PC-3 (cell line): ENCODE measurements at regions not wholly inside any gene's neighbourhood (a gene's known extent, or its start where the extent isn't known, plus 50 kb on each side); places are given as distances from the start of the nearest gene placed in this dataset.

Source experiments
- ATAC-seq: fragments of 200-7000 bp; cut with Tn5 transposase; 2 replicates; pipeline ENCODE4 v1.9.1; 2020; ENCODE audit warnings: mild to moderate bottlenecking, moderate library complexity
- BruUV-seq: library from RNA; stranded (reverse); fragments of 400-500 nt; replicated peaks from 2 replicates; lab custom pipeline; 2021; lab: Mats Ljungman, UMichigan
- CTCF ChIA-PET: fragments of 300-600 bp; sonication (Branson Sonifier 250); formaldehyde crosslinking; loops from one replicate; lab custom pipeline; 2022; ENCODE audit warnings: antibody characterized with exemption; lab: Charles Lee
- POLR2A ChIA-PET: fragments of 300-600 bp; sonication (Branson Sonifier 250); formaldehyde crosslinking; loops from one replicate; lab custom pipeline; 2022; ENCODE audit warnings: antibody characterized with exemption; ENCODE audit not compliant: unreplicated experiment; lab: Charles Lee
- DNase-seq: peaks from one replicate; pipeline ENCODE4 v3.0.0-alpha.2; 2015
- H2AFZ ChIP-seq: fragments of 300-600 bp; sonication (generic); 2 replicates; pipeline ENCODE4 v1.6.0; 2016; ENCODE audit warnings: antibody characterized with exemption, low read length
- H3F3A ChIP-seq: fragments of 300-600 bp; sonication (generic); one replicate; pipeline ENCODE4 v1.6.0; 2017; ENCODE audit warnings: antibody characterized with exemption, low read length, control low read depth, mild to moderate bottlenecking; ENCODE audit not compliant: unreplicated experiment
- H3K27ac ChIP-seq: fragments of 300-600 bp; sonication (generic); 2 replicates; pipeline ENCODE4 v1.5.1; 2016; ENCODE audit warnings: mild to moderate bottlenecking, low read length
- H3K27me3 ChIP-seq: fragments of 300-600 bp; sonication (generic); 2 replicates; pipeline ENCODE4 v1.6.1; 2016; ENCODE audit warnings: low read length, mixed read lengths
- H3K36me3 ChIP-seq: fragments of 300-600 bp; sonication (generic); 2 replicates; pipeline ENCODE4 v1.6.1; 2016; ENCODE audit warnings: low read depth, mixed run types, low read length, mixed read lengths
- H3K4me1 ChIP-seq: fragments of 300-600 bp; sonication (generic); 2 replicates; pipeline ENCODE4 v1.5.1; 2016; ENCODE audit warnings: low read length; ENCODE audit not compliant: insufficient read depth
- H3K4me2 ChIP-seq: fragments of 300-600 bp; sonication (generic); 2 replicates; pipeline ENCODE4 v1.6.0; 2016; ENCODE audit warnings: low read length
- H3K4me3 ChIP-seq: fragments of 300-600 bp; sonication (generic); 2 replicates; pipeline ENCODE4 v1.5.1; 2016; ENCODE audit warnings: mild to moderate bottlenecking, low read length, mixed read lengths
- H3K79me2 ChIP-seq: fragments of 300-600 bp; sonication (generic); 2 replicates; pipeline ENCODE4 v1.6.1; 2017; ENCODE audit warnings: low read length, mixed read lengths
- H3K9ac ChIP-seq: fragments of 300-600 bp; sonication (generic); 2 replicates; pipeline ENCODE4 v1.6.0; 2016; ENCODE audit warnings: mild to moderate bottlenecking, low read length
- H3K9me2 ChIP-seq: fragments of 300-600 bp; sonication (generic); replicated peaks from 2 replicates; pipeline ENCODE4 v1.6.1; 2016; ENCODE audit warnings: mixed run types, low read length, mixed read lengths
- H3K9me3 ChIP-seq: fragments of 300-600 bp; sonication (generic); 2 replicates; pipeline ENCODE4 v1.6.1; 2016; ENCODE audit warnings: low read length, mixed read lengths
- H4K20me1 ChIP-seq: fragments of 300-600 bp; sonication (generic); 2 replicates; pipeline ENCODE4 v1.6.1; 2016; ENCODE audit warnings: low read length, mixed read lengths
- CTCF ChIP-seq: fragments of 300-600 bp; sonication (generic); conservative IDR thresholded peaks from 2 replicates; pipeline ENCODE4 v1.5.1; 2017; ENCODE audit warnings: antibody characterized with exemption, low read depth, mild to moderate bottlenecking, low read length
- EZH2 ChIP-seq: fragments of 300-600 bp; sonication (generic); IDR thresholded peaks from one replicate; pipeline ENCODE4 v1.6.1; 2017; ENCODE audit warnings: antibody characterized with exemption, mild to moderate bottlenecking, low read length; ENCODE audit not compliant: unreplicated experiment
- EZH2phosphoT487 ChIP-seq: fragments of 300-600 bp; sonication (generic); IDR thresholded peaks from 2 replicates; pipeline ENCODE4 v1.6.1; 2018; ENCODE audit warnings: mild to moderate bottlenecking, antibody characterized with exemption, low read length, borderline replicate concordance
- intact Hi-C: fragments of 100-400 bp; cut with micrococcal nuclease; formaldehyde crosslinking; loops from 2 replicates; pipeline ENCODE4 v1.9.0; 2023

GRCh38 chr11:16484434-16484833, 128.1 kb upstream of the SOX6 start:
- H4K20me1 ChIP-seq: no peaks in the 10 kb centered on the region
- TF ChIP-seq EZH2 (no peak), CTCF (no peak), EZH2phosphoT487 (no peak)
- DNase-seq (no peak), ATAC-seq (no peak)
- no peaks in the 10 kb centered on the region for H3K4me1 ChIP-seq
- no peak overlapping the region for H3K4me3 ChIP-seq
- H3K9me3 ChIP-seq: no peaks in the 10 kb centered on the region
- POLR2A ChIA-PET: no interaction called here
- H3K27me3 ChIP-seq: no peaks in the 10 kb centered on the region
- H3K9ac ChIP-seq: no peak overlapping the region
- H3K36me3 ChIP-seq: no peaks in the 10 kb centered on the region
- no peak overlapping the region for H2AFZ ChIP-seq
- no TSS peak for BruUV-seq
- H3K4me2 ChIP-seq: no peak overlapping the region
- CTCF ChIA-PET: no interaction called here
- no peak overlapping the region for H3K27ac ChIP-seq
- no peaks in the 10 kb centered on the region for H3K79me2 ChIP-seq
- H3F3A ChIP-seq: no peaks in the 10 kb centered on the region
- intact Hi-C loops: no loop called here
- no peaks in the 10 kb centered on the region for H3K9me2 ChIP-seq

- Histone ChIP-seq H3F3A (no peaks in the 10 kb centered on the region), H3K27ac (no peak overlapping the region), H3K9me3 (no peaks in the 10 kb centered on the region), H3K9ac (no peak overlapping the region), H3K4me3 (no peak overlapping the region), H3K9me2 (no peaks in the 10 kb centered on the region), H3K4me2 (no peak overlapping the region), H4K20me1 (no peaks in the 10 kb centered on the region), H3K27me3 (no peaks in the 10 kb centered on the region), H3K79me2 (no peaks in the 10 kb centered on the region), H3K36me3 (no peaks in the 10 kb centered on the region), H3K4me1 (no peaks in the 10 kb centered on the region), H2AFZ (no peak overlapping the region)
- CTCF ChIA-PET: no interaction called here
- no peak for ATAC-seq
- BruUV-seq: no TSS peak
- POLR2A ChIA-PET: no interaction called here
- no peak for TF ChIP-seq EZH2
- TF ChIP-seq CTCF: no peak
- no peak for TF ChIP-seq EZH2phosphoT487
- no peak for DNase-seq
- intact Hi-C loops: no loop called here
These were observed 118.3 kb upstream of the SOX6 start for GRCh38 chr11:16474659-16475058.

- no peak overlapping the region for H3K4me2 ChIP-seq
- no TSS peak for BruUV-seq
- no peak overlapping the region for H2AFZ ChIP-seq
- no peaks in the 10 kb centered on the region for H3K4me1 ChIP-seq
- H3K27ac ChIP-seq: no peak overlapping the region
- no peak for TF ChIP-seq CTCF
- TF ChIP-seq EZH2phosphoT487: no peak
- TF ChIP-seq EZH2: no peak
- DNase-seq: no peak
- intact Hi-C loops: no loop called here
- ChIA-PET POLR2A (no interaction called here), CTCF (interaction anchor here (0.6 kb wide), 1 partner anchor 21 kb away, joined by 4 read pairs; no protein-coding TSS in a partner anchor)
- no peaks in the 10 kb centered on the region for H4K20me1 ChIP-seq
- H3K9ac ChIP-seq: no peak overlapping the region
- no peaks in the 10 kb centered on the region for H3F3A ChIP-seq
- no peaks in the 10 kb centered on the region for H3K27me3 ChIP-seq
- H3K4me3 ChIP-seq: no peak overlapping the region
- no peaks in the 10 kb centered on the region for H3K9me3 ChIP-seq
- no peaks in the 10 kb centered on the region for H3K9me2 ChIP-seq
- no peaks in the 10 kb centered on the region for H3K36me3 ChIP-seq
- H3K79me2 ChIP-seq: no peaks in the 10 kb centered on the region
- ATAC-seq: no peak
These were observed 113.6 kb upstream of the SOX6 start for GRCh38 chr11:16469968-16470367.
